Neural cell (in vitro differentiated cells): ENCODE measurements at regions not wholly inside any gene's neighbourhood (a gene's known extent, or its start where the extent isn't known, plus 50 kb on each side); places are given as distances from the start of the nearest gene placed in this dataset.

Experiments used
- H2AFZ ChIP-seq: fragments of 200-600, 300-800 bp; sonication (generic), shearing (Covaris generic); 2 replicates; pipeline ENCODE4 v1.6.0; 2014; ENCODE audit warnings: low read depth, mild to moderate bottlenecking, antibody characterized with exemption, low read length, moderate library complexity
- H3F3A ChIP-seq: fragments of 200-600 bp; shearing (Covaris generic); 2 replicates; pipeline ENCODE4 v1.6.1; 2016; ENCODE audit warnings: mild to moderate bottlenecking, moderate library complexity, mixed read lengths, antibody characterized with exemption, low read length; ENCODE audit not compliant: insufficient read depth, poor library complexity, severe bottlenecking
- H3K27ac ChIP-seq: fragments of 200-600, 300-800 bp; sonication (generic), shearing (Covaris generic); 2 replicates; pipeline ENCODE4 v1.5.1; 2014; ENCODE audit warnings: mild to moderate bottlenecking, low read length, moderate library complexity
- H3K27me3 ChIP-seq: fragments of 300-800, 200-600 bp; sonication (generic), shearing (Covaris generic); 2 replicates; pipeline ENCODE4 v1.6.0; 2014; ENCODE audit warnings: mild to moderate bottlenecking, low read depth, low read length, moderate library complexity; ENCODE audit not compliant: insufficient read depth
- H3K36me3 ChIP-seq: fragments of 300-800, 200-600 bp; sonication (generic), shearing (Covaris generic); 2 replicates; pipeline ENCODE4 v1.5.1; 2014; ENCODE audit warnings: mild to moderate bottlenecking, antibody characterized with exemption, low read length, moderate library complexity; ENCODE audit not compliant: insufficient read depth
- H3K4me2 ChIP-seq: fragments of 300-800, 200-600 bp; sonication (generic), shearing (Covaris generic); 2 replicates; pipeline ENCODE4 v1.6.0; 2014; ENCODE audit warnings: mild to moderate bottlenecking, low read length
- H3K4me3 ChIP-seq: fragments of 300-800, 200-600 bp; sonication (generic), shearing (Covaris generic); 2 replicates; pipeline ENCODE4 v1.5.1; 2014; ENCODE audit warnings: mild to moderate bottlenecking, low read length, moderate library complexity
- H3K79me2 ChIP-seq: fragments of 200-600 bp; shearing (Covaris generic); replicated peaks from 2 replicates; pipeline ENCODE4 v1.6.0; 2014; ENCODE audit warnings: mild to moderate bottlenecking, low read length, moderate library complexity; ENCODE audit not compliant: insufficient read depth
- H3K9ac ChIP-seq: fragments of 300-800, 200-600 bp; sonication (generic), shearing (Covaris generic); 2 replicates; pipeline ENCODE4 v1.6.1; 2016; ENCODE audit warnings: mild to moderate bottlenecking, low read length, mixed read lengths
- H3K9me2 ChIP-seq: fragments of 200-600 bp; shearing (Covaris generic); 2 replicates; pipeline ENCODE4 v1.6.1; 2016; ENCODE audit warnings: mild to moderate bottlenecking, low read length, mixed read lengths; ENCODE audit not compliant: insufficient read depth
- H3K9me3 ChIP-seq: fragments of 200-600, 300-800 bp; sonication (generic), shearing (Covaris generic); 2 replicates; pipeline ENCODE4 v1.6.1; 2016; ENCODE audit warnings: mild to moderate bottlenecking, mixed run types, low read length, moderate library complexity, mixed read lengths
- H4K20me1 ChIP-seq: fragments of 200-600 bp; shearing (Covaris generic); 2 replicates; pipeline ENCODE4 v1.6.1; 2016; ENCODE audit warnings: mild to moderate bottlenecking, mixed run types; ENCODE audit not compliant: insufficient read depth
- EP300 ChIP-seq: fragments of 450-650 bp; conservative IDR thresholded peaks from 2 replicates; pipeline ENCODE4 v1.6.1; 2014; ENCODE audit warnings: antibody characterized with exemption, mild to moderate bottlenecking, moderate library complexity; ENCODE audit not compliant: poor library complexity, severe bottlenecking
- EZH2 ChIP-seq: fragments of 200-600, 300-800 bp; shearing (Covaris generic), sonication (generic); IDR thresholded peaks from 2 replicates; pipeline ENCODE4 v1.6.1; 2014; ENCODE audit warnings: antibody characterized with exemption, low read length, borderline replicate concordance, mild to moderate bottlenecking; ENCODE audit not compliant: insufficient read depth, poor library complexity, severe bottlenecking
- MXI1 ChIP-seq: fragments of 450-650 bp; conservative IDR thresholded peaks from 2 replicates; pipeline ENCODE4 v1.6.1; 2014; ENCODE audit warnings: antibody characterized with exemption, mild to moderate bottlenecking; ENCODE audit not compliant: poor library complexity, severe bottlenecking
- POLR2AphosphoS5 ChIP-seq: IDR thresholded peaks from 2 replicates; pipeline ENCODE4 v1.6.1; 2012
- RAD21 ChIP-seq: fragments of 450-650 bp; conservative IDR thresholded peaks from 2 replicates; pipeline ENCODE4 v1.6.1; 2014; ENCODE audit warnings: antibody characterized with exemption, mild to moderate bottlenecking, moderate library complexity
- SMC3 ChIP-seq: fragments of 450-650 bp; conservative IDR thresholded peaks from 2 replicates; pipeline ENCODE4 v1.6.1; 2014; ENCODE audit warnings: antibody characterized with exemption, mild to moderate bottlenecking, moderate library complexity; ENCODE audit not compliant: poor library complexity
- TAF1 ChIP-seq: IDR thresholded peaks from 2 replicates; pipeline ENCODE4 v1.6.1; 2012; ENCODE audit warnings: low read depth
- TF ChIP-seq, protein P1 (sequence below): IDR thresholded peaks from 2 replicates; pipeline ENCODE4 v1.6.1; 2012; ENCODE audit warnings: borderline replicate concordance
- TF ChIP-seq, protein P2 (sequence below): fragments of 450-650 bp; IDR thresholded peaks from 2 replicates; pipeline ENCODE4 v1.5.1; 2014; ENCODE audit warnings: antibody characterized with exemption, mild to moderate bottlenecking, moderate library complexity; ENCODE audit not compliant: poor library complexity, severe bottlenecking

DNA sequence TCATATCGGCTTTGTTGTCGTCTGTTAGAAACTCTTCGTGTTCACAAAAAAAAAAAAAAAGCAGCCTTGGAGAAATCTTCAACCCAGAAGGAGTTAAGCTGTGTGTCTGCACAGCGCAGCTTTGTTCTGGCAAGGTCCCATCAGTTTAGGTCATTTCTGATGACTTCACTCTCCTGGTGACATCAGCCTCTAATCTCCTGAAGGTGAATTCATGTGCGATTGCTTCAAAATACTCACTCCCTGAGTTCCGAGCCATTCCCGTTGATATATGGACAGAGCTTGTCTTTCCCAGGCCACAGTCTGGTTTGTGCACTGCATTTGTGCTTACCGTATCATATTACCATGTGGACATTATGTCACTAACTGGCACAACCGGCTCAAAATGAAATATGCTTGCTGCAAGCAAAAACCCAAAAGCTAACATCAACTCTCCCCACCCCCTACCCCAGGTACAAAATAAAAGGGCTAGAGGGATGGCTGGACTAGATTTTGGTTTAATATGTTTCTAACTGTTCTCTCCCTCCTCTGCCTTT lies 342.4 kb downstream of the KCNRG start:
- Histone ChIP-seq H3K4me3 (no peak overlapping the region), H3K4me2 (no peak overlapping the region), H3K9ac (no peak overlapping the region), H3K27me3 (no peaks in the 10 kb centered on the region), H4K20me1 (no peaks in the 10 kb centered on the region), H3F3A (no peaks in the 10 kb centered on the region), H3K36me3 (no peaks in the 10 kb centered on the region), H2AFZ (no peak overlapping the region), H3K79me2 (no peaks in the 10 kb centered on the region), H3K9me2 (no peaks in the 10 kb centered on the region), H3K27ac (no peak overlapping the region), H3K9me3 (no peaks in the 10 kb centered on the region)
- TF ChIP-seq, protein P1, sequence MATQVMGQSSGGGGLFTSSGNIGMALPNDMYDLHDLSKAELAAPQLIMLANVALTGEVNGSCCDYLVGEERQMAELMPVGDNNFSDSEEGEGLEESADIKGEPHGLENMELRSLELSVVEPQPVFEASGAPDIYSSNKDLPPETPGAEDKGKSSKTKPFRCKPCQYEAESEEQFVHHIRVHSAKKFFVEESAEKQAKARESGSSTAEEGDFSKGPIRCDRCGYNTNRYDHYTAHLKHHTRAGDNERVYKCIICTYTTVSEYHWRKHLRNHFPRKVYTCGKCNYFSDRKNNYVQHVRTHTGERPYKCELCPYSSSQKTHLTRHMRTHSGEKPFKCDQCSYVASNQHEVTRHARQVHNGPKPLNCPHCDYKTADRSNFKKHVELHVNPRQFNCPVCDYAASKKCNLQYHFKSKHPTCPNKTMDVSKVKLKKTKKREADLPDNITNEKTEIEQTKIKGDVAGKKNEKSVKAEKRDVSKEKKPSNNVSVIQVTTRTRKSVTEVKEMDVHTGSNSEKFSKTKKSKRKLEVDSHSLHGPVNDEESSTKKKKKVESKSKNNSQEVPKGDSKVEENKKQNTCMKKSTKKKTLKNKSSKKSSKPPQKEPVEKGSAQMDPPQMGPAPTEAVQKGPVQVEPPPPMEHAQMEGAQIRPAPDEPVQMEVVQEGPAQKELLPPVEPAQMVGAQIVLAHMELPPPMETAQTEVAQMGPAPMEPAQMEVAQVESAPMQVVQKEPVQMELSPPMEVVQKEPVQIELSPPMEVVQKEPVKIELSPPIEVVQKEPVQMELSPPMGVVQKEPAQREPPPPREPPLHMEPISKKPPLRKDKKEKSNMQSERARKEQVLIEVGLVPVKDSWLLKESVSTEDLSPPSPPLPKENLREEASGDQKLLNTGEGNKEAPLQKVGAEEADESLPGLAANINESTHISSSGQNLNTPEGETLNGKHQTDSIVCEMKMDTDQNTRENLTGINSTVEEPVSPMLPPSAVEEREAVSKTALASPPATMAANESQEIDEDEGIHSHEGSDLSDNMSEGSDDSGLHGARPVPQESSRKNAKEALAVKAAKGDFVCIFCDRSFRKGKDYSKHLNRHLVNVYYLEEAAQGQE, result no peak
- TF ChIP-seq RAD21, result no peak
- TF ChIP-seq, protein P2, sequence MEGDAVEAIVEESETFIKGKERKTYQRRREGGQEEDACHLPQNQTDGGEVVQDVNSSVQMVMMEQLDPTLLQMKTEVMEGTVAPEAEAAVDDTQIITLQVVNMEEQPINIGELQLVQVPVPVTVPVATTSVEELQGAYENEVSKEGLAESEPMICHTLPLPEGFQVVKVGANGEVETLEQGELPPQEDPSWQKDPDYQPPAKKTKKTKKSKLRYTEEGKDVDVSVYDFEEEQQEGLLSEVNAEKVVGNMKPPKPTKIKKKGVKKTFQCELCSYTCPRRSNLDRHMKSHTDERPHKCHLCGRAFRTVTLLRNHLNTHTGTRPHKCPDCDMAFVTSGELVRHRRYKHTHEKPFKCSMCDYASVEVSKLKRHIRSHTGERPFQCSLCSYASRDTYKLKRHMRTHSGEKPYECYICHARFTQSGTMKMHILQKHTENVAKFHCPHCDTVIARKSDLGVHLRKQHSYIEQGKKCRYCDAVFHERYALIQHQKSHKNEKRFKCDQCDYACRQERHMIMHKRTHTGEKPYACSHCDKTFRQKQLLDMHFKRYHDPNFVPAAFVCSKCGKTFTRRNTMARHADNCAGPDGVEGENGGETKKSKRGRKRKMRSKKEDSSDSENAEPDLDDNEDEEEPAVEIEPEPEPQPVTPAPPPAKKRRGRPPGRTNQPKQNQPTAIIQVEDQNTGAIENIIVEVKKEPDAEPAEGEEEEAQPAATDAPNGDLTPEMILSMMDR, result no peak
- no peak for TF ChIP-seq TAF1
- TF ChIP-seq EZH2, result no peak
- TF ChIP-seq MXI1, result no peak
- no peak for TF ChIP-seq SMC3
- TF ChIP-seq EP300, result no peak
- TF ChIP-seq POLR2AphosphoS5, result no peak

DNA sequence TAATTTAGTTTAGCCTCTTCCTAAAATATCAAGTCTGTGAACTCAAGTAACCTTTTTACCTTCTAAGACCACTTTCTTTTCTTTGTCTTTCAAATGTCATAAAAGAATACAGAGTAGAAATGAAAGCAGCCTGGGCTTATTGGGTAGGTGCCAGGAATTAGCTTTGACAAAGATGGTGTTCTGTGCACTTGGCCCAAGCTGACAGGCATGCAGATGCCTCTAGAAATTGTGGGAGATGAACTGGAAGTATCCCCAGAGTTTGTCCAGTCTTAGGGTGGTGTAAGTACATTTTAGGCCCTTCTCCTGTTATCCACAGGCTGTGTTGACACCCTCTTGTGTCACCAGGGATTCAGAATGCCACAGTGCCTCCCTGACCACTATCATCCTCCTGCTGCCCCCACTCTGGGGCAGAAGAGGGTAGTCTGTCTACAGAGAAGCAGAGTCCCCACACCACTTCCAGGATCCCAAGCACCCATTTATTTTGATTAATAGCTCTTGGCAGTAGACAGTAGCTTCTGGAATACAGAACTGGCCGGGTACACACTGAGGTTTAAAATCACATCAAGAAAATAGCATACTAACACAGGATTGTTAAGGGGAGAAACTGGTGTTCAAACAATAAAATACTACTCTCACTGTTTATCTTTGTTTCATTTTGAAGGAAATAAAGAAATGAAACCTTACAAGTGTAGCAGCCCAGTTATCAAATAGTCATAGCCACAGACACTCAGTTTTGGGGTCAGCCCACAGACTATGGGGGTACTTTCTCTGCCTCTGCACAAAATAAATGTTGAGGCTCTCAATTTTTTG lies 343.2 kb downstream of the KCNRG start:
- Histone ChIP-seq H3K9me2 (no peaks in the 10 kb centered on the region), H3K4me2 (no peak overlapping the region), H3K9me3 (no peaks in the 10 kb centered on the region), H3K4me3 (no peak overlapping the region), H2AFZ (no peak overlapping the region), H3K9ac (no peak overlapping the region), H3K27me3 (no peaks in the 10 kb centered on the region), H3K36me3 (no peaks in the 10 kb centered on the region), H4K20me1 (no peaks in the 10 kb centered on the region), H3K27ac (no peak overlapping the region), H3F3A (no peaks in the 10 kb centered on the region), H3K79me2 (no peaks in the 10 kb centered on the region)
- TF ChIP-seq SMC3, result no peak
- TF ChIP-seq TAF1, result no peak
- no peak for TF ChIP-seq EP300
- TF ChIP-seq RAD21, result no peak
- TF ChIP-seq POLR2AphosphoS5, result no peak
- TF ChIP-seq, protein P1, result no peak
- no peak for TF ChIP-seq EZH2
